Umbilical cord (tissue), 1 donor: ENCODE measurements at regions not wholly inside any gene's neighbourhood (a gene's known extent, or its start where the extent isn't known, plus 50 kb on each side); places are given as distances from the start of the nearest gene placed in this dataset.
"Not testable (repeated sequence)": the region's sequence is repeated elsewhere in the genome, so short reads cannot be mapped to it uniquely, and the experiment has no call there.

ENCODE experiments used
- DNase-seq: peaks from one replicate; pipeline ENCODE4 v3.0.0-alpha.2; 2015; ENCODE audit warnings: low spot score

GRCh38 chr15:34528055-34528754 is 55.2 kb downstream of the GOLGA8B start:
- DNase-seq, result not testable (repeated sequence)

GRCh38 chr15:34527641-34528040 is 55.8 kb downstream of the GOLGA8B start:
- DNase-seq, result not testable (repeated sequence)

- not testable (repeated sequence) for DNase-seq
Observed at GRCh38 chr15:34523849-34524248, 59.6 kb downstream of the GOLGA8B start.

GRCh38 chr15:34522601-34523000 is 60.9 kb downstream of the GOLGA8B start:
- not testable (repeated sequence) for DNase-seq

GRCh38 chr15:34521802-34522485 is 61.5 kb downstream of the GOLGA8B start:
- DNase-seq, result not testable (repeated sequence)

- DNase-seq, result no peak
Observed at GRCh38 chr15:34520566-34520965, 62.9 kb downstream of the GOLGA8B start.

GRCh38 chr15:34520010-34520409 is 63.4 kb downstream of the GOLGA8B start:
- DNase-seq, result not testable (repeated sequence)

- peak; percentile 79 for DNase-seq
Observed at GRCh38 chr15:34514251-34514670, 69.2 kb downstream of the GOLGA8B start.

GRCh38 chr15:34512628-34513027 is 70.8 kb downstream of the GOLGA8B start:
- DNase-seq, result no peak

- no peak for DNase-seq
Observed at GRCh38 chr15:34501131-34501530, 63.5 kb upstream of the GOLGA8A start.

- no peak for DNase-seq
Observed at GRCh38 chr15:34496207-34496995, 58.8 kb upstream of the GOLGA8A start.

GRCh38 chr15:34495707-34496106 is 58.1 kb upstream of the GOLGA8A start:
- not testable (repeated sequence) for DNase-seq

- no peak for DNase-seq
Observed at GRCh38 chr15:34494084-34494399, 56.4 kb upstream of the GOLGA8A start.

GRCh38 chr15:34493001-34493400 is 55.4 kb upstream of the GOLGA8A start:
- DNase-seq, result no peak

GRCh38 chr15:34491488-34491887 is 53.9 kb upstream of the GOLGA8A start:
- DNase-seq, result not testable (repeated sequence)

GRCh38 chr15:34490417-34491193 is 53.0 kb upstream of the GOLGA8A start:
- no peak for DNase-seq

- not testable (repeated sequence) for DNase-seq
Observed at GRCh38 chr15:34488973-34489959, 51.7 kb upstream of the GOLGA8A start.
